A549 (cell line): ENCODE measurements at regions not wholly inside any gene's neighbourhood (a gene's known extent, or its start where the extent isn't known, plus 50 kb on each side); places are given as distances from the start of the nearest gene placed in this dataset.

Source experiments
- ATAC-seq, 2 experiments: fragments of 200-7000 bp in 1 of 2; fragments of >200 bp in 1 of 2; cut with Nextera tagmentation in 1 of 2; cut with Tn5 transposase in 1 of 2; 3 replicates each; pipeline versions ENCODE4 v1.8.0 to v1.9.1; 2018 to 2020; ENCODE audit warnings: mild to moderate bottlenecking in 1 of 2, moderate library complexity in 1 of 2
- CTCF ChIA-PET: fragments of 300-600 bp; sonication (Branson Sonifier 250); formaldehyde crosslinking; extraction: SDS; loops from one replicate; lab custom pipeline; 2021; ENCODE audit warnings: antibody characterized with exemption, inconsistent platforms; lab: Yijun Ruan, JAX
- POLR2A ChIA-PET: fragments of 350-600 bp; formaldehyde crosslinking; extraction: SDS; loops from one replicate; lab custom pipeline; 2021; ENCODE audit warnings: antibody characterized with exemption, inconsistent platforms; lab: Yijun Ruan, JAX
- DNase-seq, 2 experiments: peaks; one replicate each; pipeline versions ENCODE4 v3.0.0 to v3.0.0-alpha.2; 2011 to 2016; ENCODE audit warnings: low read depth in 1 of 2, low spot score in 1 of 2
- FAIRE-seq: peaks from 2 replicates; lab custom pipeline; 2011; peaks lifted over from hg19 to GRCh38; lab: Jason Lieb, UNC
- H3K27ac ChIP-seq, 2 experiments: fragments of >200 bp; sonication (Bioruptor Twin); formaldehyde crosslinking; 3 replicates each; pipeline ENCODE4 v1.5.1; 2016 to 2017
- H3K4me1 ChIP-seq: fragments of >200 bp; sonication (Bioruptor Twin); formaldehyde crosslinking; 3 replicates; pipeline ENCODE4 v1.6.1; 2016
- H3K4me2 ChIP-seq: fragments of >200 bp; sonication (Bioruptor Twin); formaldehyde crosslinking; 3 replicates; pipeline ENCODE4 v1.6.1; 2016
- H3K4me3 ChIP-seq: fragments of >200 bp; sonication (Bioruptor Twin); formaldehyde crosslinking; 3 replicates; pipeline ENCODE4 v1.5.1; 2016
- H3K9me3 ChIP-seq: fragments of >200 bp; sonication (Bioruptor Twin); formaldehyde crosslinking; 3 replicates; pipeline ENCODE4 v1.6.1; 2016
- ATOH8 ChIP-seq: fragments of 250-450 bp; sonication (Bioruptor Pico); IDR thresholded peaks from 2 replicates; pipeline ENCODE4 v1.5.0; 2020; ENCODE audit warnings: low read depth, mild to moderate bottlenecking, moderate library complexity
- CEBPB ChIP-seq, 2 experiments: fragments of >200 bp in 1 of 2; sonication (Bioruptor Twin) in 1 of 2; formaldehyde crosslinking in 1 of 2; IDR thresholded peaks; 2 replicates each; pipeline ENCODE4 v1.6.1; 2012 to 2016
- FOSB ChIP-seq: fragments of 250-450 bp; sonication (Bioruptor Pico); IDR thresholded peaks from 2 replicates; pipeline ENCODE4 v1.5.0; 2020; ENCODE audit warnings: mild to moderate bottlenecking, moderate library complexity
- FOSL2 ChIP-seq, 2 experiments: fragments of 450-650 bp in 1 of 2; fragments of >200 bp in 1 of 2; sonication (Bioruptor Twin) in 1 of 2; formaldehyde crosslinking; IDR thresholded peaks; 2 replicates each; pipeline versions ENCODE4 v1.5.0 to v1.6.1; 2016 to 2020; ENCODE audit warnings: mild to moderate bottlenecking in 1 of 2, moderate library complexity in 1 of 2
- GATA3 ChIP-seq: IDR thresholded peaks from 2 replicates; pipeline ENCODE4 v1.6.1; 2012; ENCODE audit warnings: borderline replicate concordance
- HDAC2 ChIP-seq: fragments of 200-600 bp; sonication (generic); IDR thresholded peaks from 2 replicates; pipeline ENCODE4 v1.6.1; 2016
- HOXA7 ChIP-seq: fragments of 250-450 bp; sonication (Bioruptor Pico); IDR thresholded peaks from 2 replicates; pipeline ENCODE4 v1.5.0; 2020; ENCODE audit warnings: mild to moderate bottlenecking, moderate library complexity
- HOXB13 ChIP-seq: fragments of 250-450 bp; sonication (Bioruptor Pico); IDR thresholded peaks from 2 replicates; pipeline ENCODE4 v1.5.0; 2020; ENCODE audit warnings: low read depth, mild to moderate bottlenecking, moderate library complexity
- KDM1A ChIP-seq: fragments of 200-600 bp; sonication (generic); IDR thresholded peaks from 2 replicates; pipeline ENCODE4 v1.6.1; 2016; ENCODE audit warnings: low read depth, mild to moderate bottlenecking
- KDM5A ChIP-seq: fragments of 200-600 bp; sonication (generic); IDR thresholded peaks from 2 replicates; pipeline ENCODE4 v1.6.1; 2016; ENCODE audit warnings: antibody characterized with exemption, mild to moderate bottlenecking
- NPAS2 ChIP-seq: fragments of 250-450 bp; sonication (Bioruptor Pico); IDR thresholded peaks from 2 replicates; pipeline ENCODE4 v1.8.0; 2022; ENCODE audit warnings: mild to moderate bottlenecking, moderate library complexity, borderline replicate concordance
- NR3C1 ChIP-seq: fragments of >200 bp; sonication (Bioruptor Twin); formaldehyde crosslinking; IDR thresholded peaks from 3 replicates; pipeline ENCODE4 v1.6.1; 2017
- RFX5 ChIP-seq: fragments of 450-650 bp; IDR thresholded peaks from 2 replicates; pipeline ENCODE4 v1.7.1; 2014; ENCODE audit warnings: antibody characterized with exemption, mild to moderate bottlenecking, moderate library complexity
- RNF2 ChIP-seq: fragments of 200-600 bp; sonication (generic); IDR thresholded peaks from 2 replicates; pipeline ENCODE4 v1.6.1; 2016; ENCODE audit warnings: low read depth, mild to moderate bottlenecking, antibody characterized with exemption, moderate library complexity, borderline replicate concordance
- SMC3 ChIP-seq: fragments of >200 bp; sonication (Bioruptor Twin); formaldehyde crosslinking; IDR thresholded peaks from 3 replicates; pipeline ENCODE4 v1.6.1; 2018; ENCODE audit warnings: inconsistent platforms
- SREBF2 ChIP-seq: fragments of 450-650 bp; IDR thresholded peaks from 2 replicates; pipeline ENCODE4 v1.6.1; 2014; ENCODE audit warnings: mild to moderate bottlenecking, moderate library complexity
- TFCP2L1 ChIP-seq: fragments of 250-450 bp; sonication (Bioruptor Pico); IDR thresholded peaks from 2 replicates; pipeline ENCODE4 v1.5.0; 2021; ENCODE audit warnings: mild to moderate bottlenecking
- ZC3H11A ChIP-seq: fragments of 450-650 bp; IDR thresholded peaks from 2 replicates; pipeline ENCODE4 v1.6.1; 2014; ENCODE audit warnings: antibody characterized with exemption, mild to moderate bottlenecking
- ZFP36 ChIP-seq: fragments of 450-650 bp; IDR thresholded peaks from 2 replicates; pipeline ENCODE4 v1.6.1; 2014; ENCODE audit warnings: borderline replicate concordance; ENCODE audit not compliant: partially characterized antibody
- whole genome bisulfite sequencing: methylation state at CpG from one replicate; pipeline ENCODE4 v1.1.6; 2017; ENCODE audit errors: missing lambda C conversion rate; 5-methylcytosine and 5-hydroxymethylcytosine counted together
- TF ChIP-seq, protein P1 (sequence below): fragments of >200 bp; sonication (Bioruptor Twin); formaldehyde crosslinking; IDR thresholded peaks from 3 replicates; pipeline ENCODE4 v1.5.1; 2016
- TF ChIP-seq, protein P2 (sequence below): fragments of 150-350 bp; IDR thresholded peaks from 2 replicates; pipeline ENCODE4 v1.6.1; 2014; ENCODE audit warnings: low read depth, mild to moderate bottlenecking, low read length
- TF ChIP-seq, protein P3 (sequence below): IDR thresholded peaks from 2 replicates; pipeline ENCODE4 v1.6.1; 2012; ENCODE audit warnings: low read depth, borderline replicate concordance
- TF ChIP-seq, protein P4 (sequence below): IDR thresholded peaks from 2 replicates; pipeline ENCODE4 v1.6.1; 2012

- Histone ChIP-seq H3K27ac (no peak overlapping the region), H3K9me3 (no peaks in the 10 kb centered on the region), H3K4me3 (no peak overlapping the region), H3K4me1 (no peaks in the 10 kb centered on the region), H3K4me2 (no peak overlapping the region)
- TF ChIP-seq KDM1A (no peak), FOSB (no peak), HOXA7 (CRISPR knock-in tag) (no peak), CEBPB (IDR thresholded peaks at IDR 0.05) (no peak), NPAS2 (CRISPR knock-in tag) (no peak), RFX5 (no peak), GATA3 (no peak), ZFP36 (no peak)
- TF ChIP-seq, protein P1, sequence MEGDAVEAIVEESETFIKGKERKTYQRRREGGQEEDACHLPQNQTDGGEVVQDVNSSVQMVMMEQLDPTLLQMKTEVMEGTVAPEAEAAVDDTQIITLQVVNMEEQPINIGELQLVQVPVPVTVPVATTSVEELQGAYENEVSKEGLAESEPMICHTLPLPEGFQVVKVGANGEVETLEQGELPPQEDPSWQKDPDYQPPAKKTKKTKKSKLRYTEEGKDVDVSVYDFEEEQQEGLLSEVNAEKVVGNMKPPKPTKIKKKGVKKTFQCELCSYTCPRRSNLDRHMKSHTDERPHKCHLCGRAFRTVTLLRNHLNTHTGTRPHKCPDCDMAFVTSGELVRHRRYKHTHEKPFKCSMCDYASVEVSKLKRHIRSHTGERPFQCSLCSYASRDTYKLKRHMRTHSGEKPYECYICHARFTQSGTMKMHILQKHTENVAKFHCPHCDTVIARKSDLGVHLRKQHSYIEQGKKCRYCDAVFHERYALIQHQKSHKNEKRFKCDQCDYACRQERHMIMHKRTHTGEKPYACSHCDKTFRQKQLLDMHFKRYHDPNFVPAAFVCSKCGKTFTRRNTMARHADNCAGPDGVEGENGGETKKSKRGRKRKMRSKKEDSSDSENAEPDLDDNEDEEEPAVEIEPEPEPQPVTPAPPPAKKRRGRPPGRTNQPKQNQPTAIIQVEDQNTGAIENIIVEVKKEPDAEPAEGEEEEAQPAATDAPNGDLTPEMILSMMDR = no peak
- TF ChIP-seq, protein P2, sequence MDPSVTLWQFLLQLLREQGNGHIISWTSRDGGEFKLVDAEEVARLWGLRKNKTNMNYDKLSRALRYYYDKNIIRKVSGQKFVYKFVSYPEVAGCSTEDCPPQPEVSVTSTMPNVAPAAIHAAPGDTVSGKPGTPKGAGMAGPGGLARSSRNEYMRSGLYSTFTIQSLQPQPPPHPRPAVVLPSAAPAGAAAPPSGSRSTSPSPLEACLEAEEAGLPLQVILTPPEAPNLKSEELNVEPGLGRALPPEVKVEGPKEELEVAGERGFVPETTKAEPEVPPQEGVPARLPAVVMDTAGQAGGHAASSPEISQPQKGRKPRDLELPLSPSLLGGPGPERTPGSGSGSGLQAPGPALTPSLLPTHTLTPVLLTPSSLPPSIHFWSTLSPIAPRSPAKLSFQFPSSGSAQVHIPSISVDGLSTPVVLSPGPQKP = no peak
- no peak for FAIRE-seq
- ChIA-PET CTCF (no interaction called here), POLR2A (no interaction called here)
- no peak for ATAC-seq
- 38% methylated on average over 2 of the region's 2 CpGs for WGBS
- DNase-seq = no peak
Observed at GRCh38 chr1:199020051-199020450, 381.2 kb downstream of the PTPRC start.

DNA sequence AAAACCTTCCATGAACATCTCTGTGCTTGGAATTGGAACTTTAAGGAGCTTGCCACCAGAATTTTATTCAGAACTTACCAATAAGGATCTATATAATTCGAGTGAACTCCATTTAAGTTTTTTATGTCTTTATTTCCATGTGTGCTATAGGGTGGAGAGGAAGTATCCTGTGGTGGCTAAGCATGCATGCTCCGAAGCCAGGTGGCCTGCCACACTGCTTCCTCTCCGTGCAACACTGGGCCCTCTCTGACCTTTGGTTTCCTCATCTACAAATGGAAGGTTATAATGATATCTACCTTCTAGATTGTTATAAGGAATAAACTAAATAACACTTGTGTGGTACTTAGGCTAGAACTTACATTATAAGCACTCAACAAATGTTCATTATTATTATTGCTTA, 382.1 kb downstream of the PTPRC start:
- Histone ChIP-seq H3K4me2 (no peak overlapping the region), H3K4me1 (no peaks in the 10 kb centered on the region), H3K27ac (no peak overlapping the region)
- CTCF ChIA-PET = no interaction called here
- FAIRE-seq (no peak), DNase-seq (no peak)
- 39% methylated on average over 3 of the region's 3 CpGs for WGBS
- no peak for TF ChIP-seq NR3C1
- no peak for TF ChIP-seq ZC3H11A
- TF ChIP-seq, all 56 proteins: peak for 0
- Histone ChIP-seq H3K9me3 (no peaks in the 10 kb centered on the region), H3K4me3 (no peak overlapping the region)
- no peak for ATAC-seq
- POLR2A ChIA-PET = no interaction called here

GRCh38 chr1:199029401-199029800, 390.6 kb downstream of the PTPRC start:
- CTCF ChIA-PET = no interaction called here
- WGBS = 26% methylated on average over 2 of the region's 2 CpGs
- ATAC-seq (no peak), FAIRE-seq (no peak), DNase-seq (no peak)
- POLR2A ChIA-PET = no interaction called here
- no peaks in the 10 kb centered on the region for H3K4me1 ChIP-seq
- H3K4me2 ChIP-seq = no peak overlapping the region
- H3K4me3 ChIP-seq = no peak overlapping the region
- TF ChIP-seq FOSL2 (IDR thresholded peaks at IDR 0.05) = no peak
- TF ChIP-seq FOSL2 (CRISPR knock-in tag; IDR thresholded peaks at IDR 0.05) = no peak
- TF ChIP-seq TFCP2L1 (CRISPR knock-in tag) = no peak
- TF ChIP-seq, protein P3, sequence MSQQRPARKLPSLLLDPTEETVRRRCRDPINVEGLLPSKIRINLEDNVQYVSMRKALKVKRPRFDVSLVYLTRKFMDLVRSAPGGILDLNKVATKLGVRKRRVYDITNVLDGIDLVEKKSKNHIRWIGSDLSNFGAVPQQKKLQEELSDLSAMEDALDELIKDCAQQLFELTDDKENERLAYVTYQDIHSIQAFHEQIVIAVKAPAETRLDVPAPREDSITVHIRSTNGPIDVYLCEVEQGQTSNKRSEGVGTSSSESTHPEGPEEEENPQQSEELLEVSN = no peak
- no peak for TF ChIP-seq KDM5A
- TF ChIP-seq, protein P4, sequence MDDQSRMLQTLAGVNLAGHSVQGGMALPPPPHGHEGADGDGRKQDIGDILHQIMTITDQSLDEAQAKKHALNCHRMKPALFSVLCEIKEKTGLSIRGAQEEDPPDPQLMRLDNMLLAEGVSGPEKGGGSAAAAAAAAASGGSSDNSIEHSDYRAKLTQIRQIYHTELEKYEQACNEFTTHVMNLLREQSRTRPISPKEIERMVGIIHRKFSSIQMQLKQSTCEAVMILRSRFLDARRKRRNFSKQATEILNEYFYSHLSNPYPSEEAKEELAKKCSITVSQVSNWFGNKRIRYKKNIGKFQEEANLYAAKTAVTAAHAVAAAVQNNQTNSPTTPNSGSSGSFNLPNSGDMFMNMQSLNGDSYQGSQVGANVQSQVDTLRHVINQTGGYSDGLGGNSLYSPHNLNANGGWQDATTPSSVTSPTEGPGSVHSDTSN = no peak
- no peak for TF ChIP-seq RNF2
- TF ChIP-seq SMC3 = no peak
- no peak for TF ChIP-seq ATOH8
- TF ChIP-seq HDAC2 = no peak
- TF ChIP-seq SREBF2 = no peak
- TF ChIP-seq RFX5 = no peak
- TF ChIP-seq NR3C1 = no peak
- no peak for TF ChIP-seq ZC3H11A
- no peak for TF ChIP-seq HOXB13 (CRISPR knock-in tag)
- TF ChIP-seq CEBPB (IDR thresholded peaks at IDR 0.05) = no peak
- no peak overlapping the region for H3K27ac ChIP-seq
- H3K9me3 ChIP-seq = no peaks in the 10 kb centered on the region
